BJ (cell line): ENCODE measurements at regions not wholly inside any gene's neighbourhood (a gene's known extent, or its start where the extent isn't known, plus 50 kb on each side); places are given as distances from the start of the nearest gene placed in this dataset.

Experiments used
- CTCF ChIA-PET: fragments of 350-600 bp; formaldehyde crosslinking; extraction: SDS; loops from one replicate; lab custom pipeline; 2021; ENCODE audit warnings: antibody characterized with exemption, inconsistent platforms; lab: Yijun Ruan, JAX
- POLR2A ChIA-PET: fragments of 300-600 bp; sonication (Branson Sonifier 250); formaldehyde crosslinking; extraction: SDS; loops from one replicate; lab custom pipeline; 2021; ENCODE audit warnings: antibody characterized with exemption; lab: Charles Lee
- DNase-seq: peaks from one replicate; pipeline ENCODE4 v3.0.0-alpha.2; 2011; ENCODE audit warnings: low read depth
- H3K27me3 ChIP-seq: 2 replicates; pipeline ENCODE4 v1.6.0; 2011; ENCODE audit warnings: low read length; ENCODE audit not compliant: control insufficient read depth, insufficient read depth
- H3K36me3 ChIP-seq: 2 replicates; pipeline ENCODE4 v1.5.1; 2011; ENCODE audit warnings: low read length; ENCODE audit not compliant: control insufficient read depth, insufficient read depth
- H3K4me3 ChIP-seq: 2 replicates; pipeline ENCODE4 v1.5.1; 2011; ENCODE audit warnings: low read depth, mild to moderate bottlenecking, control low read depth, low read length
- CTCF ChIP-seq: IDR thresholded peaks from 2 replicates; pipeline ENCODE4 v1.5.1; 2011; ENCODE audit warnings: low read depth, mild to moderate bottlenecking, control low read depth, inconsistent platforms, low read length, moderate library complexity; ENCODE audit not compliant: insufficient read depth

GRCh38 chr1:215005078-215005477 is 77.5 kb upstream of the KCNK2 start:
- POLR2A ChIA-PET, result interaction anchor here (0.6 kb wide), 1 partner anchor 48 kb away, joined by 4 read pairs; no protein-coding TSS in a partner anchor
- H3K27me3 ChIP-seq, result no peaks in the 10 kb centered on the region
- DNase-seq, result peak; percentile 29
- no peak for TF ChIP-seq CTCF
- H3K4me3 ChIP-seq, result peak overlapping the region; percentile 32
- CTCF ChIA-PET, result interaction anchor here (0.7 kb wide), 1 partner anchor 12 kb away, joined by 3 read pairs; no protein-coding TSS in a partner anchor
- no peaks in the 10 kb centered on the region for H3K36me3 ChIP-seq

GRCh38 chr1:215005656-215006345 is 76.7 kb upstream of the KCNK2 start:
- no peaks in the 10 kb centered on the region for H3K36me3 ChIP-seq
- POLR2A ChIA-PET, result no interaction called here
- DNase-seq, result no peak
- H3K4me3 ChIP-seq, result peak overlapping the region; percentile 32
- no peak for TF ChIP-seq CTCF
- H3K27me3 ChIP-seq, result no peaks in the 10 kb centered on the region
- CTCF ChIA-PET, result interaction anchor here (0.7 kb wide), 1 partner anchor 11 kb away, joined by 3 read pairs; no protein-coding TSS in a partner anchor

- DNase-seq, result no peak
- H3K36me3 ChIP-seq, result no peaks in the 10 kb centered on the region
- no peak for TF ChIP-seq CTCF
- CTCF ChIA-PET, result interaction anchor here (1.2 kb wide), 1 partner anchor 50 kb away, joined by 5 read pairs; no protein-coding TSS in a partner anchor
- no peak overlapping the region for H3K4me3 ChIP-seq
- no peaks in the 10 kb centered on the region for H3K27me3 ChIP-seq
- POLR2A ChIA-PET, result interaction anchor here (0.5 to 0.7 kb wide), 2 partner anchors 106 to 174 kb away, joined by 5 read pairs; no protein-coding TSS in a partner anchor
These were observed 74.7 kb upstream of the KCNK2 start for GRCh38 chr1:215007880-215008279.

- Histone ChIP-seq H3K27me3 (no peaks in the 10 kb centered on the region), H3K4me3 (no peak overlapping the region), H3K36me3 (no peaks in the 10 kb centered on the region)
- CTCF ChIA-PET, result interaction anchor here (0.5 to 0.8 kb wide), 2 partner anchors 9 to 43 kb away, joined by 3 to 5 read pairs; no protein-coding TSS in a partner anchor
- POLR2A ChIA-PET, result no interaction called here
- no peak for TF ChIP-seq CTCF
- no peak for DNase-seq
These were observed 64.0 kb upstream of the KCNK2 start for GRCh38 chr1:215018555-215018954.

GRCh38 chr1:215022204-215022603 is 60.3 kb upstream of the KCNK2 start:
- ChIA-PET CTCF (interaction anchor here (1.2 kb wide), 1 partner anchor 384 kb away, joined by 3 read pairs; no protein-coding TSS in a partner anchor), POLR2A (no interaction called here)

More at GRCh38 chr1:215022204-215022603, 60.3 kb upstream of the KCNK2 start:
- H3K27me3 ChIP-seq, result no peaks in the 10 kb centered on the region
- no peak overlapping the region for H3K4me3 ChIP-seq
- no peak for TF ChIP-seq CTCF
- H3K36me3 ChIP-seq, result no peaks in the 10 kb centered on the region
- DNase-seq, result no peak
